GM23338 (cell line): ENCODE measurements at regions not wholly inside any gene's neighbourhood (a gene's known extent, or its start where the extent isn't known, plus 50 kb on each side); places are given as distances from the start of the nearest gene placed in this dataset.

Experiments used
- CREB1 ChIP-seq: fragments of 250-450 bp; sonication (Bioruptor Pico); IDR thresholded peaks from 2 replicates; pipeline ENCODE4 v1.5.0; 2020; ENCODE audit warnings: low read depth, mild to moderate bottlenecking, moderate library complexity
- CTCF ChIP-seq, 2 experiments: fragments of 200-600 bp in 1 of 2; sonication (generic) in 1 of 2; conservative IDR thresholded peaks; 2 replicates each; pipeline versions ENCODE4 v1.5.1 to v1.6.1; 2016 to 2017; ENCODE audit warnings: antibody characterized with exemption in 2 of 2, low read depth in 2 of 2, mild to moderate bottlenecking in 2 of 2, moderate library complexity in 1 of 2
- ETS1 ChIP-seq: IDR thresholded peaks from 2 replicates; pipeline ENCODE4 v1.6.1; 2016; ENCODE audit warnings: antibody characterized with exemption
- EZH2 ChIP-seq: fragments of 200-600 bp; sonication (generic); IDR thresholded peaks from one replicate; pipeline ENCODE4 v1.8.0; 2017; ENCODE audit warnings: antibody characterized with exemption, mild to moderate bottlenecking, low read depth; ENCODE audit not compliant: unreplicated experiment
- EZH2phosphoT487 ChIP-seq: fragments of 200-600 bp; sonication (generic); IDR thresholded peaks from one replicate; pipeline ENCODE4 v1.8.1; 2018; ENCODE audit warnings: antibody characterized with exemption; ENCODE audit not compliant: unreplicated experiment
- NANOG ChIP-seq: IDR thresholded peaks from 2 replicates; pipeline ENCODE4 v1.6.1; 2016; ENCODE audit warnings: antibody characterized with exemption, borderline replicate concordance
- POLR2AphosphoS5 ChIP-seq: IDR thresholded peaks from 2 replicates; pipeline ENCODE4 v1.6.1; 2016; ENCODE audit warnings: antibody characterized with exemption, low read depth
- REST ChIP-seq: IDR thresholded peaks from one replicate; pipeline ENCODE4 v1.6.1; 2018; ENCODE audit warnings: antibody characterized with exemption; ENCODE audit not compliant: unreplicated experiment
- STAT1 ChIP-seq: IDR thresholded peaks from one replicate; pipeline ENCODE4 v1.6.1; 2016; ENCODE audit warnings: antibody characterized with exemption; ENCODE audit not compliant: unreplicated experiment
- ZNF114 ChIP-seq: fragments of 250-450 bp; sonication (Bioruptor Pico); IDR thresholded peaks from 2 replicates; pipeline ENCODE4 v1.5.0; 2020; ENCODE audit warnings: mild to moderate bottlenecking, moderate library complexity
- ZNF331 ChIP-seq: fragments of 250-450 bp; sonication (Bioruptor Pico); IDR thresholded peaks from 2 replicates; pipeline ENCODE4 v1.5.0; 2020; ENCODE audit warnings: low read depth, mild to moderate bottlenecking, moderate library complexity

GRCh38 chr13:76300688-76301087 lies 585.5 kb downstream of the KCTD12 start:
- TF ChIP-seq CTCF (conservative IDR thresholded peaks at IDR 0.05; ENCODE audit: low read depth in 2 of 2) (no peak), POLR2AphosphoS5 (no peak), ZNF114 (CRISPR knock-in tag) (no peak), EZH2 (no peak), EZH2phosphoT487 (no peak), STAT1 (no peak), REST (no peak), CREB1 (no peak), ZNF331 (CRISPR knock-in tag) (no peak), ETS1 (no peak), NANOG (no peak)
